ENCODE measurements at regions not wholly inside any gene's neighbourhood (a gene's known extent, or its start where the extent isn't known, plus 50 kb on each side); places are given as distances from the start of the nearest gene placed in this dataset.

- DNase-seq (ENCODE audit: low read depth) = no peak
Observed at GRCh38 chr10:78366663-78367411, 333.2 kb downstream of the RPS24 start.

- DNase-seq (ENCODE audit: low read depth) = no peak
Observed at GRCh38 chr10:78367751-78368150, 334.1 kb downstream of the RPS24 start.

GRCh38 chr10:78371136-78371535 lies 337.5 kb downstream of the RPS24 start:
- DNase-seq (ENCODE audit: low read depth) = no peak

- DNase-seq (ENCODE audit: low read depth) = no peak
Observed at GRCh38 chr10:78372806-78373205, 339.1 kb downstream of the RPS24 start.

- no peak for DNase-seq (ENCODE audit: low read depth)
Observed at GRCh38 chr10:78374331-78375028, 340.8 kb downstream of the RPS24 start.

- no peak for DNase-seq (ENCODE audit: low read depth)
Observed at GRCh38 chr10:78375854-78376785, 342.5 kb downstream of the RPS24 start.

GRCh38 chr10:78377356-78377755 lies 343.7 kb downstream of the RPS24 start:
- no peak for DNase-seq (ENCODE audit: low read depth)

- DNase-seq (ENCODE audit: low read depth) = no peak
Observed at GRCh38 chr10:78378192-78378591, 344.5 kb downstream of the RPS24 start.

DNA sequence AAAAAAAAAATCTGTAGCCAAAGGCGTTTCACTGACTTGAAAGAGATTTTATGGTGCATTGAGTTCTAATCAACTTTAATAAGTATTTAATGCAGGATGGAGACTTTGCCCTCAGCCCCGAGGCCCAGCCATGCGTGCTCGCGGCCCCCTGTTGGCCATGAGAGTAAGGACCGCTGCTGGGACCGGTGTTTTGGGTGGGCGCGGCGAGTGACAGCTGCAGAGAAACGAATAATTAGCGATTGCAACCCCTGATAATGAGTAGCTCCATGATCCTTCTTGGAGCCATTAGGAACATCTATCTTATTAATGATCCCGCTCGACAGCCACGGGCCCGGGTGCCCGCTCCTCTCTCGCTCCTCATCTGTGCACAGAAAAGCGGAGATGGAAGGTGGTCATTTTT lies 347.4 kb downstream of the RPS24 start:
- no peak for DNase-seq (ENCODE audit: low read depth)

GRCh38 chr10:78382047-78382446 lies 348.4 kb downstream of the RPS24 start:
- no peak for DNase-seq (ENCODE audit: low read depth)

GRCh38 chr10:78382772-78383171 lies 349.1 kb downstream of the RPS24 start:
- no peak for DNase-seq (ENCODE audit: low read depth)

DNA sequence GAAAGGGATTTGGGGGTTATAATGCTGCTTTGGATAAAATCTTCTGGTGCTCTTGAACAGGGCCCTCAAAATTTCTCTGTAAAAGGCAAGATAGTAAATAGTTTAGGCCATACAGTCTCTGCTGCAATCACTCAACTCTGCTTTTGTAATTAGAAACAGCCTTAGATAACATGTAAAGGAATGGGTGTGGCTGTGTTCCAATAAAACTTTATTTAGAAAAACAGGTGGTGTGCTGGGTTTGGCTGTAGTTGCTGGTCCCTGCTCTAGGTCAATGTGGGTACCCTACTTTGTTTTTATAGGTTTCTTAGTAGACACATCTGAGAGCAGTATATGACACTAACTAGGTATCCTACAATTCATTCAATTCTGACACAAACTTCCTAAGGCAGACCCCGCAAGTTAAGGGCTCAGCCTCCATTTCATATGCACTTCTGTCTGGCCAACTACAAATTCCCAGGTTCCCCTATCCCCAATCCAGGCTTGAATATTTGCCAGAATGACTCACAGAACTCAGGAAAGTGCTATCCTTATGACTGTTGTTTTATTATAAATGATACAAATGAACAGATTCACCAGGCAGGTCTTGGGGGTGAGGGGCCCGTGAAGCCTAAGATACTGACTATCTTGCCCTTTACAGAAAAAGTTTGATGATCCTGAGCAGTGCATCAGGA lies 349.9 kb downstream of the RPS24 start:
- no peak for DNase-seq (ENCODE audit: low read depth)

- DNase-seq (ENCODE audit: low read depth) = no peak
Observed at GRCh38 chr10:78384049-78384431, 350.4 kb downstream of the RPS24 start.

GRCh38 chr10:78385599-78385998 lies 351.9 kb downstream of the RPS24 start:
- no peak for DNase-seq (ENCODE audit: low read depth)

DNA sequence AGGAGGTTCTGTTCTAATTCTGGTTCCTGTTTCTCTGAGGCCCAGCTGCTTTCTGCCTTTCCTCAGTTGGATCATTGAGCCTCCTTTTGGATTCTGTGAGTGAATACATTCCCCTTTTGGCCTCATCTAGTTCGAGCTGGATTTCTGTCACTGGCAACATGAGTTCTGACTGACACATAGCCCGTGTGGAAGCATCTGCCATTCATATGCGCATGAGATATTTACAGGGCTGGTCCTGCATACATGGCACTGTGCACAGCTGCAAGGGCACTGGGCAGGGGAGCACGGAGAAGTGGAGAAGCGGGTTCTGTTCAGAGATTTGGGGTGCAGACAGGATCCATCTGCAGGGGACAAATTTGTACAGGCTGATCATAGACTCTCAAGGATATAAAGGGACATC lies 352.8 kb downstream of the RPS24 start:
- DNase-seq (ENCODE audit: low read depth) = no peak

DNA sequence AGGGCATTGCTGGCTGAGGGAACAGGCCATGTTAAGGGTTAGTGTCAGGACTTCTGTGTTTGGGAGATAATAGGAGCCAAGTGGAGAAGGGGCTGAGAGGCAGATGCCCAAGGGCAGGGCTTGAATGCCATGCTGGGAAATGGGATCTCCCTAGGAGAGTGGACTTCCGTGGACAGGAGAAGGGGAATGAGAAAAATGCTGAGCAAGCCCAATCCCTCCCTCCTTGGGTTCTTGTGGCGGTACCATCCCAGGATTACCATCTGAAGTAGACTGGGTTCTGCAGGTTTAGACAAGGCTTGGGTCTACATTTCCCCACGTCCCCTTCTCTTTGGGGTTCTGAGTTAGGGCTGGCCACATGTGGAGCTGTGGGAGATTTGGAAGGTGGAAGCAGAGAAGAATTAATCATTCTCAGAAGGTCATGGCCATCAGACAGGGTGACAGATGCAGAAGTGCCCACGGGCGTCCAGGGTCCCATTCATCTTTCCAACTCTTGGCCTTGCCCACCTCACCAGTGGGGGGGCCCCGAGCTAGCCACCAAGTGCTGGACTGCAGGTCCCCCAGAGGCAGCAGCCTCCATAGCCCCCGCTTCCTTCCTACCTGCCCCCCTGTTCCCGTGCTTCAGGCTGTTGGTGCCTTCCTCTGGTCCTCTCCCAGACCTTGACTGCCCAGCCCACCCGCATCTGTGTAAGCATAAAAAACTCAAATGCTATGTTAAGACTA lies 354.8 kb downstream of the RPS24 start:
- DNase-seq (ENCODE audit: low read depth) = no peak

- no peak for DNase-seq (ENCODE audit: low read depth)
Observed at GRCh38 chr10:78389419-78389818, 355.8 kb downstream of the RPS24 start.

DNA sequence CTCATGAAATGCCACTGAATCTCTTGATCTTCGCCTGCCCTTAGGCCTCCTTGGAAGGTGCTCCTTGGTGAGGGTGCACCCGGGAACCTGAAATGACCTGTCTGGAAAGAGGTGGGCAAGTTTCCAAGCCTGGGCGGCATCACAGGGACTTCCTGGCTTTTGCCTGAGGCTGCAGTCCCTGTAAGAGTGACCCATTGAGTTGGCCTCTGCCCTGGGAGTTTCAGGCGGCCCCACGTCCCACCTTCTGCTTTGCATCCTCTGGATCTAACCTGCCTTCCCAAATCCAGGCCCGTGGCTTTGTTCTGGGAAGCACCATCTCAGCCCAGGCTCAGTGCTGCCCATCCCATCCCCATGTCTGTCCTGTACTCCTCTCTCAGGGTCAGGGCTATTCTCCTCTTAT lies 356.4 kb downstream of the RPS24 start:
- no peak for DNase-seq (ENCODE audit: low read depth)

DNA sequence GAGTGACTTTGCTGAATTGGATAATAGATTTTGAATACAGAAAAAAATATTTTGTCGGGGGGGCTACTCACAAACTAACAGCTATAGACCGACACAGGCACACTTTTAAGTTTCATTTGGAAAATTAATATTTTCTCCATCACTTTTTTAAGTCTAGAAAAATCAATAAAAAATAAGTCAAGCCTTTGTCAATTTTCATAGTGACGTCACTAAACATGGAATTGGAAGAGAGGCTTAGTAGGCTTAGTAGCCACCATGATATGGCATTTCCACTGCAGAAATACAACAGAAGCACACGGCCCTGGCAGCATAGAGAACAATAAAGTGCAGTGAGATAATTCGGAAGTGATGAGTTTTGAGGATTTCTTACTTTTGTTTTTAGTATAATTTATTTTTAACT lies 357.2 kb downstream of the RPS24 start:
- DNase-seq (ENCODE audit: low read depth) = no peak

DNA sequence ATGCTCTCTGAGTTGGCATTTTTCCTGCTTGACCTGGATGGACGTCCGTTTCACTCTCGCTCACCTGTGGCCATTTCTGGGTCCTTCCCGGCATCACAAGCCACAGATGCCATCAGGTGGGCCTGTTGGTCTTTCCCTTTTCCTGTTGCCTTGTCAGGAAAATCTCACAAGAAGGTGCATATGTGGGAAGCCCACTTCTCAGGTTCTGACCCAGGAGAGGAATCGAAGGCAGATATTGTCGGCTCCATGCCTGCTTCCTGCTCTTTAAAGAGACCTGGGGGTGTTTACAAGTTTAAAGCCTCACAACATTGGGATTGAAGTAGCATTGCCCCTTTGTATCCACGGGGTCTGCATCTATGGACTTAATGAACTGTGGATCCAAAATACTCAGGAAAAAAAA lies 357.9 kb downstream of the RPS24 start:
- DNase-seq (ENCODE audit: low read depth) = no peak

GRCh38 chr10:78392197-78392596 lies 358.5 kb downstream of the RPS24 start:
- DNase-seq (ENCODE audit: low read depth) = no peak

Measured in iris pigment epithelial cell (primary cell).